ENCODE measurements at regions not wholly inside any gene's neighbourhood (a gene's known extent, or its start where the extent isn't known, plus 50 kb on each side); places are given as distances from the start of the nearest gene placed in this dataset.

DNA sequence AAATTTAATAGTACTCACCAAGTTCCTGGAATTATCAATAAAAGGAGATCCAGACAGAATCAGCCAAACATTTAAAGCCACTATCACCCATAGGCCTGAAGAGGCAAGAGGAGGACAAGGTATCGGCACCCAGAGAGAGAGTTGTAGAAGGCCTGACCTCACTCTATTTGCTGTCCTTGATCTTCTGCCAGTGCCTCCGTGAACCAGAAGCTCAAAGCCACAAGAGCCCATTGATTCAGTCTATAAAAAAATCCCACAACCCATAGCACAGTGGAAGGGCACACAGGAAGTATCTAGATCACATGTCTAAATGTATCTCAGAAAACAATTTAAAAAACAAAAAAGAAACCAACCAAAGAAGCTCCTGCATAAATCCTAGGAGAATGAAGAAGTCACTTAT is 68.6 kb upstream of the FAM174B start (continued):
- TF ChIP-seq, protein P1, sequence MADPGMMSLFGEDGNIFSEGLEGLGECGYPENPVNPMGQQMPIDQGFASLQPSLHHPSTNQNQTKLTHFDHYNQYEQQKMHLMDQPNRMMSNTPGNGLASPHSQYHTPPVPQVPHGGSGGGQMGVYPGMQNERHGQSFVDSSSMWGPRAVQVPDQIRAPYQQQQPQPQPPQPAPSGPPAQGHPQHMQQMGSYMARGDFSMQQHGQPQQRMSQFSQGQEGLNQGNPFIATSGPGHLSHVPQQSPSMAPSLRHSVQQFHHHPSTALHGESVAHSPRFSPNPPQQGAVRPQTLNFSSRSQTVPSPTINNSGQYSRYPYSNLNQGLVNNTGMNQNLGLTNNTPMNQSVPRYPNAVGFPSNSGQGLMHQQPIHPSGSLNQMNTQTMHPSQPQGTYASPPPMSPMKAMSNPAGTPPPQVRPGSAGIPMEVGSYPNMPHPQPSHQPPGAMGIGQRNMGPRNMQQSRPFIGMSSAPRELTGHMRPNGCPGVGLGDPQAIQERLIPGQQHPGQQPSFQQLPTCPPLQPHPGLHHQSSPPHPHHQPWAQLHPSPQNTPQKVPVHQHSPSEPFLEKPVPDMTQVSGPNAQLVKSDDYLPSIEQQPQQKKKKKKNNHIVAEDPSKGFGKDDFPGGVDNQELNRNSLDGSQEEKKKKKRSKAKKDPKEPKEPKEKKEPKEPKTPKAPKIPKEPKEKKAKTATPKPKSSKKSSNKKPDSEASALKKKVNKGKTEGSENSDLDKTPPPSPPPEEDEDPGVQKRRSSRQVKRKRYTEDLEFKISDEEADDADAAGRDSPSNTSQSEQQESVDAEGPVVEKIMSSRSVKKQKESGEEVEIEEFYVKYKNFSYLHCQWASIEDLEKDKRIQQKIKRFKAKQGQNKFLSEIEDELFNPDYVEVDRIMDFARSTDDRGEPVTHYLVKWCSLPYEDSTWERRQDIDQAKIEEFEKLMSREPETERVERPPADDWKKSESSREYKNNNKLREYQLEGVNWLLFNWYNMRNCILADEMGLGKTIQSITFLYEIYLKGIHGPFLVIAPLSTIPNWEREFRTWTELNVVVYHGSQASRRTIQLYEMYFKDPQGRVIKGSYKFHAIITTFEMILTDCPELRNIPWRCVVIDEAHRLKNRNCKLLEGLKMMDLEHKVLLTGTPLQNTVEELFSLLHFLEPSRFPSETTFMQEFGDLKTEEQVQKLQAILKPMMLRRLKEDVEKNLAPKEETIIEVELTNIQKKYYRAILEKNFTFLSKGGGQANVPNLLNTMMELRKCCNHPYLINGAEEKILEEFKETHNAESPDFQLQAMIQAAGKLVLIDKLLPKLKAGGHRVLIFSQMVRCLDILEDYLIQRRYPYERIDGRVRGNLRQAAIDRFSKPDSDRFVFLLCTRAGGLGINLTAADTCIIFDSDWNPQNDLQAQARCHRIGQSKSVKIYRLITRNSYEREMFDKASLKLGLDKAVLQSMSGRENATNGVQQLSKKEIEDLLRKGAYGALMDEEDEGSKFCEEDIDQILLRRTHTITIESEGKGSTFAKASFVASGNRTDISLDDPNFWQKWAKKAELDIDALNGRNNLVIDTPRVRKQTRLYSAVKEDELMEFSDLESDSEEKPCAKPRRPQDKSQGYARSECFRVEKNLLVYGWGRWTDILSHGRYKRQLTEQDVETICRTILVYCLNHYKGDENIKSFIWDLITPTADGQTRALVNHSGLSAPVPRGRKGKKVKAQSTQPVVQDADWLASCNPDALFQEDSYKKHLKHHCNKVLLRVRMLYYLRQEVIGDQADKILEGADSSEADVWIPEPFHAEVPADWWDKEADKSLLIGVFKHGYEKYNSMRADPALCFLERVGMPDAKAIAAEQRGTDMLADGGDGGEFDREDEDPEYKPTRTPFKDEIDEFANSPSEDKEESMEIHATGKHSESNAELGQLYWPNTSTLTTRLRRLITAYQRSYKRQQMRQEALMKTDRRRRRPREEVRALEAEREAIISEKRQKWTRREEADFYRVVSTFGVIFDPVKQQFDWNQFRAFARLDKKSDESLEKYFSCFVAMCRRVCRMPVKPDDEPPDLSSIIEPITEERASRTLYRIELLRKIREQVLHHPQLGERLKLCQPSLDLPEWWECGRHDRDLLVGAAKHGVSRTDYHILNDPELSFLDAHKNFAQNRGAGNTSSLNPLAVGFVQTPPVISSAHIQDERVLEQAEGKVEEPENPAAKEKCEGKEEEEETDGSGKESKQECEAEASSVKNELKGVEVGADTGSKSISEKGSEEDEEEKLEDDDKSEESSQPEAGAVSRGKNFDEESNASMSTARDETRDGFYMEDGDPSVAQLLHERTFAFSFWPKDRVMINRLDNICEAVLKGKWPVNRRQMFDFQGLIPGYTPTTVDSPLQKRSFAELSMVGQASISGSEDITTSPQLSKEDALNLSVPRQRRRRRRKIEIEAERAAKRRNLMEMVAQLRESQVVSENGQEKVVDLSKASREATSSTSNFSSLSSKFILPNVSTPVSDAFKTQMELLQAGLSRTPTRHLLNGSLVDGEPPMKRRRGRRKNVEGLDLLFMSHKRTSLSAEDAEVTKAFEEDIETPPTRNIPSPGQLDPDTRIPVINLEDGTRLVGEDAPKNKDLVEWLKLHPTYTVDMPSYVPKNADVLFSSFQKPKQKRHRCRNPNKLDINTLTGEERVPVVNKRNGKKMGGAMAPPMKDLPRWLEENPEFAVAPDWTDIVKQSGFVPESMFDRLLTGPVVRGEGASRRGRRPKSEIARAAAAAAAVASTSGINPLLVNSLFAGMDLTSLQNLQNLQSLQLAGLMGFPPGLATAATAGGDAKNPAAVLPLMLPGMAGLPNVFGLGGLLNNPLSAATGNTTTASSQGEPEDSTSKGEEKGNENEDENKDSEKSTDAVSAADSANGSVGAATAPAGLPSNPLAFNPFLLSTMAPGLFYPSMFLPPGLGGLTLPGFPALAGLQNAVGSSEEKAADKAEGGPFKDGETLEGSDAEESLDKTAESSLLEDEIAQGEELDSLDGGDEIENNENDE (IDR thresholded peaks at IDR 0.05; ENCODE audit: insufficient replicate concordance, low read length), result no peak
- no peak for TF ChIP-seq POU5F1 (IDR thresholded peaks at IDR 0.05; ENCODE audit: low read depth, low read length)
